Trophoblast cell (in vitro differentiated cells and primary cell): ENCODE measurements at regions not wholly inside any gene's neighbourhood (a gene's known extent, or its start where the extent isn't known, plus 50 kb on each side); places are given as distances from the start of the nearest gene placed in this dataset.
"Not testable (repeated sequence)": the region's sequence is repeated elsewhere in the genome, so short reads cannot be mapped to it uniquely, and the experiment has no call there.

Experiments
- DNase-seq, 2 donors: peaks; one replicate each; pipeline ENCODE4 v3.0.0-alpha.2; 2016
- H2AFZ ChIP-seq: 2 replicates; pipeline ENCODE4 v1.6.1; 2013; ENCODE audit warnings: low read length, moderate library complexity, mild to moderate bottlenecking; ENCODE audit not compliant: insufficient read depth, poor library complexity
- H2AK5ac ChIP-seq: 2 replicates; pipeline ENCODE4 v1.6.1; 2013; ENCODE audit warnings: mild to moderate bottlenecking, low read length
- H2BK120ac ChIP-seq: 2 replicates; pipeline ENCODE4 v1.6.1; 2013; ENCODE audit warnings: low read length, mild to moderate bottlenecking, moderate library complexity; ENCODE audit not compliant: insufficient read depth, poor library complexity
- H2BK12ac ChIP-seq: 2 replicates; pipeline ENCODE4 v1.6.1; 2013; ENCODE audit warnings: mild to moderate bottlenecking, low read length, moderate library complexity
- H2BK5ac ChIP-seq: 2 replicates; pipeline ENCODE4 v1.6.1; 2013; ENCODE audit warnings: low read length, low read depth, moderate library complexity, mild to moderate bottlenecking; ENCODE audit not compliant: poor library complexity
- H3K14ac ChIP-seq: 2 replicates; pipeline ENCODE4 v1.6.1; 2013; ENCODE audit warnings: mild to moderate bottlenecking, low read length
- H3K18ac ChIP-seq: 2 replicates; pipeline ENCODE4 v1.6.1; 2013; ENCODE audit warnings: mild to moderate bottlenecking, low read length
- H3K23ac ChIP-seq: 2 replicates; pipeline ENCODE4 v1.6.1; 2013; ENCODE audit warnings: low read length
- H3K27ac ChIP-seq: 2 replicates; pipeline ENCODE4 v1.5.1; 2013; ENCODE audit warnings: low read depth, mild to moderate bottlenecking, inconsistent platforms, low read length, moderate library complexity
- H3K27me3 ChIP-seq: 2 replicates; pipeline ENCODE4 v1.6.1; 2013; ENCODE audit warnings: inconsistent platforms, mild to moderate bottlenecking, low read length, moderate library complexity; ENCODE audit not compliant: insufficient read depth
- H3K36me3 ChIP-seq, 2 experiments: 1 replicate in 1 of 2; 2 replicates in 1 of 2; pipeline ENCODE4 v1.6.1; 2013; ENCODE audit warnings: low read length in 2 of 2, mild to moderate bottlenecking in 2 of 2, moderate library complexity in 1 of 2; ENCODE audit not compliant: insufficient read depth in 2 of 2, control insufficient read depth in 1 of 2
- H3K4ac ChIP-seq: 2 replicates; pipeline ENCODE4 v1.6.1; 2013; ENCODE audit warnings: low read depth, mild to moderate bottlenecking, low read length, moderate library complexity
- H3K4me1 ChIP-seq, 2 experiments: 1 replicate in 1 of 2; 2 replicates in 1 of 2; pipeline ENCODE4 v1.6.1; 2013; ENCODE audit warnings: low read length in 2 of 2, mild to moderate bottlenecking in 2 of 2, moderate library complexity in 1 of 2; ENCODE audit not compliant: insufficient read depth in 2 of 2, control insufficient read depth in 1 of 2
- H3K4me2 ChIP-seq: 2 replicates; pipeline ENCODE4 v1.6.1; 2013; ENCODE audit warnings: inconsistent platforms, mild to moderate bottlenecking, low read length, moderate library complexity
- H3K4me3 ChIP-seq: 2 replicates; pipeline ENCODE4 v1.5.1; 2013; ENCODE audit warnings: mild to moderate bottlenecking, low read depth, low read length, inconsistent platforms
- H3K79me1 ChIP-seq: one replicate; pipeline ENCODE4 v1.6.1; 2013; ENCODE audit warnings: low read length
- H3K79me2 ChIP-seq: 2 replicates; pipeline ENCODE4 v1.6.1; 2013; ENCODE audit warnings: low read length, mild to moderate bottlenecking; ENCODE audit not compliant: control insufficient read depth, insufficient read depth, poor library complexity
- H3K9ac ChIP-seq: 2 replicates; pipeline ENCODE4 v1.6.1; 2013; ENCODE audit warnings: mild to moderate bottlenecking, low read length
- H3K9me3 ChIP-seq: 2 replicates; pipeline ENCODE4 v1.6.1; 2013; ENCODE audit warnings: low read depth, mild to moderate bottlenecking, control low read depth, inconsistent platforms, low read length; ENCODE audit not compliant: insufficient read depth
- H4K12ac ChIP-seq: 2 replicates; pipeline ENCODE4 v1.6.1; 2013; ENCODE audit warnings: low read depth, mild to moderate bottlenecking, low read length, moderate library complexity
- H4K8ac ChIP-seq: 2 replicates; pipeline ENCODE4 v1.6.1; 2013; ENCODE audit warnings: low read depth, mild to moderate bottlenecking, low read length, moderate library complexity
- H4K91ac ChIP-seq: one replicate; pipeline ENCODE4 v1.6.1; 2013; ENCODE audit warnings: low read depth, mild to moderate bottlenecking, low read length, moderate library complexity
- WGBS: extraction: QIAGEN DNeasy Blood & Tissue Kit; methylation state at CpG from one replicate; pipeline ENCODE4 v1.1.7; 2013; ENCODE audit warnings: missing lambda C conversion rate; ENCODE audit not compliant: insufficient read length, insufficient coverage; ENCODE audit errors: extremely low coverage; 5-methylcytosine and 5-hydroxymethylcytosine counted together

GRCh38 chr1:145520159-145520558, 87.6 kb upstream of the GPR89A start:
- H3K79me2 ChIP-seq, H3K36me3 ChIP-seq, H3K4me2 ChIP-seq, H3K27me3 ChIP-seq, H3K4me1 ChIP-seq, H4K91ac ChIP-seq, H2BK5ac ChIP-seq, H3K4ac ChIP-seq, H3K9me3 ChIP-seq, H4K12ac ChIP-seq, DNase-seq, H3K4me3 ChIP-seq, H4K8ac ChIP-seq, H3K18ac ChIP-seq, H3K23ac ChIP-seq, H2BK120ac ChIP-seq, H3K14ac ChIP-seq, H3K9ac ChIP-seq, H3K79me1 ChIP-seq, H2AFZ ChIP-seq, H3K27ac ChIP-seq, H2AK5ac ChIP-seq, H2BK12ac ChIP-seq: not testable (repeated sequence)
- no CpG with 5 or more reads among the region's 3 CpGs for WGBS

- not testable (repeated sequence) for H2BK120ac ChIP-seq, H3K9me3 ChIP-seq, H3K4me2 ChIP-seq, H3K36me3 ChIP-seq, H3K23ac ChIP-seq, DNase-seq, H2AFZ ChIP-seq, H4K8ac ChIP-seq, H3K79me1 ChIP-seq, H3K14ac ChIP-seq, H2BK12ac ChIP-seq, H4K12ac ChIP-seq, H2AK5ac ChIP-seq, H3K4me1 ChIP-seq, H2BK5ac ChIP-seq, H3K9ac ChIP-seq, H4K91ac ChIP-seq, H3K27ac ChIP-seq, H3K79me2 ChIP-seq, H3K4ac ChIP-seq, H3K27me3 ChIP-seq, H3K18ac ChIP-seq, H3K4me3 ChIP-seq
- WGBS, result no CpG with 5 or more reads among the region's 3 CpGs
Observed at GRCh38 chr1:145519302-145519701, 88.5 kb upstream of the GPR89A start.

GRCh38 chr1:145513017-145513416, 87.6 kb upstream of the NBPF20 start:
- H3K9me3 ChIP-seq, H3K79me1 ChIP-seq, H3K4ac ChIP-seq, H4K8ac ChIP-seq, H3K27ac ChIP-seq, H3K27me3 ChIP-seq, H2AFZ ChIP-seq, H2BK120ac ChIP-seq, H3K36me3 ChIP-seq, DNase-seq, H2BK5ac ChIP-seq, H3K18ac ChIP-seq, H3K4me2 ChIP-seq, H4K91ac ChIP-seq, H3K23ac ChIP-seq, H4K12ac ChIP-seq, H2BK12ac ChIP-seq, H3K4me1 ChIP-seq, H3K79me2 ChIP-seq, H3K9ac ChIP-seq, H3K14ac ChIP-seq, H3K4me3 ChIP-seq, H2AK5ac ChIP-seq: not testable (repeated sequence)
- WGBS, result no CpG with 5 or more reads among the region's 2 CpGs

GRCh38 chr1:145508053-145508452, 82.7 kb upstream of the NBPF20 start:
- not testable (repeated sequence) for H2AK5ac ChIP-seq, H3K79me1 ChIP-seq, H3K9ac ChIP-seq, H2AFZ ChIP-seq, H2BK5ac ChIP-seq, H3K36me3 ChIP-seq, H3K79me2 ChIP-seq, H3K27ac ChIP-seq, H4K8ac ChIP-seq, H3K9me3 ChIP-seq, H2BK120ac ChIP-seq, H3K18ac ChIP-seq, H4K91ac ChIP-seq, H3K27me3 ChIP-seq, H3K4me2 ChIP-seq, H2BK12ac ChIP-seq, H3K4me3 ChIP-seq, DNase-seq, H3K23ac ChIP-seq, H4K12ac ChIP-seq, H3K4me1 ChIP-seq, H3K4ac ChIP-seq, H3K14ac ChIP-seq
- WGBS, result no CpG with 5 or more reads among the region's 1 CpG
